Liver (tissue), 8 donors: ENCODE measurements at regions not wholly inside any gene's neighbourhood (a gene's known extent, or its start where the extent isn't known, plus 50 kb on each side); places are given as distances from the start of the nearest gene placed in this dataset.

ENCODE experiments used
- DNase-seq: peaks from one replicate; pipeline ENCODE4 v3.0.0-alpha.2; 2017; ENCODE audit warnings: low spot score
- H3K27ac ChIP-seq, 2 donors: one replicate each; pipeline ENCODE4 v1.7.0; 2013; ENCODE audit warnings: inconsistent platforms in 2 of 2, low read length in 2 of 2, control low read depth in 1 of 2, low read depth in 1 of 2, mild to moderate bottlenecking in 1 of 2
- H3K27me3 ChIP-seq, 4 donors: one replicate each; pipeline versions ENCODE4 v1.6.1 to v1.7.0; 2013; ENCODE audit warnings: low read length in 3 of 4, inconsistent platforms in 1 of 4, mild to moderate bottlenecking in 1 of 4, moderate library complexity in 1 of 4; ENCODE audit not compliant: control insufficient read depth in 4 of 4, insufficient read depth in 4 of 4
- H3K36me3 ChIP-seq, 4 donors: one replicate each; pipeline versions ENCODE4 v1.6.1 to v1.7.0; 2013; ENCODE audit warnings: low read length in 3 of 4, mild to moderate bottlenecking in 3 of 4, low read depth in 1 of 4, moderate library complexity in 1 of 4; ENCODE audit not compliant: control insufficient read depth in 4 of 4, insufficient read depth in 3 of 4
- H3K4me1 ChIP-seq, 4 donors: one replicate each; pipeline versions ENCODE4 v1.6.1 to v1.7.0; 2013; ENCODE audit warnings: low read length in 3 of 4, mild to moderate bottlenecking in 3 of 4, moderate library complexity in 1 of 4; ENCODE audit not compliant: control insufficient read depth in 4 of 4, insufficient read depth in 4 of 4
- H3K4me3 ChIP-seq, 3 donors: one replicate each; pipeline versions ENCODE4 v1.6.1 to v1.7.0; 2013; ENCODE audit warnings: low read length in 3 of 3, control low read depth in 1 of 3, low read depth in 1 of 3, mild to moderate bottlenecking in 1 of 3
- H3K9ac ChIP-seq, 2 donors: one replicate each; pipeline ENCODE4 v1.7.0; 2013; ENCODE audit warnings: low read length in 2 of 2, mild to moderate bottlenecking in 2 of 2, moderate library complexity in 2 of 2, control low read depth in 1 of 2, low read depth in 1 of 2
- H3K9me3 ChIP-seq, 4 donors: one replicate each; pipeline versions ENCODE4 v1.6.1 to v1.7.0; 2013; ENCODE audit warnings: low read length in 3 of 4; ENCODE audit not compliant: control insufficient read depth in 4 of 4
- ATF3 ChIP-seq: IDR thresholded peaks from 2 replicates; pipeline ENCODE4 v1.6.1; 2016; ENCODE audit warnings: antibody characterized with exemption
- EGR1 ChIP-seq, 2 donors: IDR thresholded peaks; 2 replicates each; pipeline ENCODE4 v1.6.1; 2016 to 2018; ENCODE audit warnings: antibody characterized with exemption in 2 of 2, low read depth in 2 of 2
- FOXA1 ChIP-seq: IDR thresholded peaks from 2 replicates; pipeline ENCODE4 v1.6.1; 2016; ENCODE audit warnings: antibody characterized with exemption
- FOXA2 ChIP-seq: IDR thresholded peaks from 2 replicates; pipeline ENCODE4 v1.6.1; 2016; ENCODE audit warnings: antibody characterized with exemption
- GABPA ChIP-seq, 2 donors: IDR thresholded peaks in 1 of 2; conservative IDR thresholded peaks in 1 of 2; 2 replicates each; pipeline ENCODE4 v1.6.1; 2016; ENCODE audit warnings: antibody characterized with exemption in 2 of 2, mild to moderate bottlenecking in 1 of 2, moderate library complexity in 1 of 2
- HNF4A ChIP-seq, 2 donors: conservative IDR thresholded peaks; 2 replicates each; pipeline ENCODE4 v1.6.1; 2016; ENCODE audit warnings: antibody characterized with exemption in 2 of 2, mild to moderate bottlenecking in 2 of 2
- HNF4G ChIP-seq: IDR thresholded peaks from 2 replicates; pipeline ENCODE4 v1.6.1; 2016; ENCODE audit warnings: antibody characterized with exemption
- JUND ChIP-seq, 2 donors: IDR thresholded peaks; 2 replicates each; pipeline ENCODE4 v1.6.1; 2016; ENCODE audit warnings: antibody characterized with exemption in 2 of 2
- NR2F2 ChIP-seq: IDR thresholded peaks from 2 replicates; pipeline ENCODE4 v1.6.1; 2016; ENCODE audit warnings: antibody characterized with exemption
- RAD21 ChIP-seq, 2 donors: IDR thresholded peaks; 2 replicates each; pipeline ENCODE4 v1.6.1; 2016; ENCODE audit warnings: antibody characterized with exemption in 2 of 2, mild to moderate bottlenecking in 2 of 2
- REST ChIP-seq: IDR thresholded peaks from 2 replicates; pipeline ENCODE4 v1.6.1; 2016; ENCODE audit warnings: antibody characterized with exemption, mild to moderate bottlenecking
- RXRA ChIP-seq, 2 donors: IDR thresholded peaks; 2 replicates each; pipeline ENCODE4 v1.6.1; 2017 to 2018; ENCODE audit warnings: antibody characterized with exemption in 2 of 2, mild to moderate bottlenecking in 1 of 2
- SP1 ChIP-seq: IDR thresholded peaks from 2 replicates; pipeline ENCODE4 v1.6.1; 2018; ENCODE audit warnings: antibody characterized with exemption, mild to moderate bottlenecking
- TAF1 ChIP-seq: conservative IDR thresholded peaks from 2 replicates; pipeline ENCODE4 v1.6.1; 2016; ENCODE audit warnings: antibody characterized with exemption, mild to moderate bottlenecking
- YY1 ChIP-seq: IDR thresholded peaks from 2 replicates; pipeline ENCODE4 v1.6.1; 2016; ENCODE audit warnings: antibody characterized with exemption, mild to moderate bottlenecking
- ZBTB33 ChIP-seq: IDR thresholded peaks from 2 replicates; pipeline ENCODE4 v1.6.1; 2016; ENCODE audit warnings: antibody characterized with exemption
- whole genome bisulfite sequencing: extraction: QIAGEN DNeasy Blood & Tissue Kit; methylation state at CpG from one replicate; pipeline ENCODE4 v1.1.7; 2013; 5-methylcytosine and 5-hydroxymethylcytosine counted together
- TF ChIP-seq, protein P1 (sequence below): fragments of 150-350 bp; IDR thresholded peaks from 2 replicates; pipeline ENCODE4 v1.5.1; 2017; ENCODE audit warnings: improper control_type of control experiment, low read depth, low read length; ENCODE audit not compliant: missing input control
- TF ChIP-seq, protein P2 (sequence below): IDR thresholded peaks from 2 replicates; pipeline ENCODE4 v1.6.1; 2016; ENCODE audit warnings: antibody characterized with exemption
- donor health status: healthy.
- donor health status: healthy.
- donor health status: healthy.
- donor health status: healthy.
- donor health status: healthy.

- DNase-seq = no peak
- TF ChIP-seq REST (no peak), EGR1 (IDR thresholded peaks at IDR 0.05; ENCODE audit: low read depth in 2 of 2) (no peak), FOXA1 (no peak), ATF3 (no peak), RXRA (IDR thresholded peaks at IDR 0.05) (no peak), HNF4A (conservative IDR thresholded peaks at IDR 0.05) (no peak), TAF1 (no peak), HNF4G (no peak), ZBTB33 (no peak), FOXA2 (no peak), GABPA (IDR thresholded peaks at IDR 0.05 in 1 of 2, conservative IDR thresholded peaks at IDR 0.05 in 1 of 2) (no peak), NR2F2 (no peak), RAD21 (IDR thresholded peaks at IDR 0.05) (no peak), SP1 (no peak), YY1 (no peak), JUND (IDR thresholded peaks at IDR 0.05) (no peak)
- TF ChIP-seq, protein P1, sequence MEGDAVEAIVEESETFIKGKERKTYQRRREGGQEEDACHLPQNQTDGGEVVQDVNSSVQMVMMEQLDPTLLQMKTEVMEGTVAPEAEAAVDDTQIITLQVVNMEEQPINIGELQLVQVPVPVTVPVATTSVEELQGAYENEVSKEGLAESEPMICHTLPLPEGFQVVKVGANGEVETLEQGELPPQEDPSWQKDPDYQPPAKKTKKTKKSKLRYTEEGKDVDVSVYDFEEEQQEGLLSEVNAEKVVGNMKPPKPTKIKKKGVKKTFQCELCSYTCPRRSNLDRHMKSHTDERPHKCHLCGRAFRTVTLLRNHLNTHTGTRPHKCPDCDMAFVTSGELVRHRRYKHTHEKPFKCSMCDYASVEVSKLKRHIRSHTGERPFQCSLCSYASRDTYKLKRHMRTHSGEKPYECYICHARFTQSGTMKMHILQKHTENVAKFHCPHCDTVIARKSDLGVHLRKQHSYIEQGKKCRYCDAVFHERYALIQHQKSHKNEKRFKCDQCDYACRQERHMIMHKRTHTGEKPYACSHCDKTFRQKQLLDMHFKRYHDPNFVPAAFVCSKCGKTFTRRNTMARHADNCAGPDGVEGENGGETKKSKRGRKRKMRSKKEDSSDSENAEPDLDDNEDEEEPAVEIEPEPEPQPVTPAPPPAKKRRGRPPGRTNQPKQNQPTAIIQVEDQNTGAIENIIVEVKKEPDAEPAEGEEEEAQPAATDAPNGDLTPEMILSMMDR = no peak
- TF ChIP-seq, protein P2, sequence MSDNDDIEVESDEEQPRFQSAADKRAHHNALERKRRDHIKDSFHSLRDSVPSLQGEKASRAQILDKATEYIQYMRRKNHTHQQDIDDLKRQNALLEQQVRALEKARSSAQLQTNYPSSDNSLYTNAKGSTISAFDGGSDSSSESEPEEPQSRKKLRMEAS = no peak
- no peaks in the 10 kb centered on the region for H3K4me1 ChIP-seq
- no peak overlapping the region for H3K9ac ChIP-seq
- H3K36me3 ChIP-seq = no peaks in the 10 kb centered on the region
- H3K27ac ChIP-seq = no peak overlapping the region
- peaks cover 0 to 2% (median 0%) of the 10 kb centered on the region in 4 donors for H3K27me3 ChIP-seq
- WGBS = 55% methylated on average over 4 of the region's 4 CpGs
- no peak overlapping the region for H3K4me3 ChIP-seq
- no peaks in the 10 kb centered on the region for H3K9me3 ChIP-seq
Measured at GRCh38 chr13:104461049-104461448, 1394.8 kb upstream of the SLC10A2 start.
